Endothelial cell of umbilical vein (primary cell): ENCODE measurements at regions not wholly inside any gene's neighbourhood (a gene's known extent, or its start where the extent isn't known, plus 50 kb on each side); places are given as distances from the start of the nearest gene placed in this dataset.

Experiments
- BruUV-seq: library from RNA; stranded (reverse); fragments of 400-500 nt; replicated peaks from 2 replicates; lab custom pipeline; 2021; lab: Mats Ljungman, UMichigan
- CTCF ChIA-PET: fragments of 300-600, 350-600 bp; sonication (Branson Sonifier 250); formaldehyde crosslinking; loops from one replicate; lab custom pipeline; 2021; ENCODE audit warnings: antibody characterized with exemption, inconsistent platforms; lab: Charles Lee
- POLR2A ChIA-PET: fragments of 300-600, 350-600 bp; sonication (Branson Sonifier 250); formaldehyde crosslinking; loops from one replicate; lab custom pipeline; 2021; ENCODE audit warnings: antibody characterized with exemption, inconsistent platforms; lab: Charles Lee
- DNase-seq: peaks from one replicate; pipeline ENCODE4 v3.0.0-alpha.2; 2011; ENCODE audit warnings: low read depth, low spot score
- FAIRE-seq: peaks from 2 replicates; lab custom pipeline; 2011; peaks lifted over from hg19 to GRCh38; lab: Jason Lieb, UNC
- H2AFZ ChIP-seq: 2 replicates; pipeline ENCODE4 v1.6.0; 2012; ENCODE audit warnings: low read depth, low read length, control low read depth, inconsistent platforms
- H3K27ac ChIP-seq: 2 replicates; pipeline ENCODE4 v1.5.1; 2011; ENCODE audit warnings: low read depth, mild to moderate bottlenecking, control low read depth, low read length, moderate library complexity; ENCODE audit not compliant: insufficient read depth
- H3K27me3 ChIP-seq, 2 experiments: 2 replicates each; pipeline versions ENCODE4 v1.6.0 to v1.6.1; 2011; ENCODE audit warnings: low read length in 2 of 2, mixed read lengths in 1 of 2; ENCODE audit not compliant: control insufficient read depth in 2 of 2, insufficient read depth in 2 of 2
- H3K36me3 ChIP-seq, 2 experiments: 2 replicates in 1 of 2; 3 replicates in 1 of 2; pipeline ENCODE4 v1.5.1; 2011; ENCODE audit warnings: low read length in 2 of 2, mild to moderate bottlenecking in 1 of 2, moderate library complexity in 1 of 2; ENCODE audit not compliant: control insufficient read depth in 2 of 2, insufficient read depth in 2 of 2; ENCODE audit errors: extremely low read depth in 1 of 2
- H3K4me1 ChIP-seq: 3 replicates; pipeline ENCODE4 v1.5.1; 2011; ENCODE audit warnings: mild to moderate bottlenecking, low read length; ENCODE audit not compliant: control insufficient read depth, insufficient read depth; ENCODE audit errors: extremely low read depth
- H3K4me2 ChIP-seq: 2 replicates; pipeline ENCODE4 v1.6.1; 2011; ENCODE audit warnings: low read length, control low read depth, mixed read lengths; ENCODE audit not compliant: insufficient read depth
- H3K4me3 ChIP-seq, 3 experiments: fragments of 200-600 bp in 1 of 3; sonication (generic), shearing (Covaris generic) in 1 of 3; replicated peaks in 1 of 3; 2 replicates each; pipeline ENCODE4 v1.5.1; 2011 to 2016; ENCODE audit warnings: control low read depth in 3 of 3, low read length in 3 of 3, mild to moderate bottlenecking in 2 of 3, inconsistent platforms in 1 of 3, low read depth in 1 of 3, moderate library complexity in 1 of 3; ENCODE audit not compliant: insufficient read depth in 1 of 3
- H3K79me2 ChIP-seq: 2 replicates; pipeline ENCODE4 v1.6.0; 2012; ENCODE audit warnings: low read length, inconsistent platforms; ENCODE audit not compliant: control insufficient read depth, insufficient read depth
- H3K9ac ChIP-seq: replicated peaks from 2 replicates; pipeline ENCODE3; 2011; ENCODE audit warnings: low read length, control low read depth; ENCODE audit not compliant: insufficient read depth; ENCODE audit errors: extremely low read depth
- H3K9me1 ChIP-seq: replicated peaks from 3 replicates; pipeline ENCODE4 v1.6.0; 2011; ENCODE audit warnings: mild to moderate bottlenecking, low read length; ENCODE audit not compliant: control insufficient read depth, insufficient read depth; ENCODE audit errors: extremely low read depth
- H3K9me3 ChIP-seq: replicated peaks from 2 replicates; pipeline ENCODE4 v1.5.1; 2012; ENCODE audit warnings: low read length, inconsistent platforms; ENCODE audit not compliant: control insufficient read depth, insufficient read depth
- H4K20me1 ChIP-seq: replicated peaks from 2 replicates; pipeline ENCODE3; 2011; ENCODE audit warnings: mild to moderate bottlenecking, low read length; ENCODE audit not compliant: control insufficient read depth, insufficient read depth; ENCODE audit errors: extremely low read depth
- CTCF ChIP-seq, 2 donors: IDR thresholded peaks; 1 replicate in 1 of 2; 2 replicates in 1 of 2; pipeline ENCODE4 v1.5.1; 2011; ENCODE audit warnings: low read length in 2 of 2, mild to moderate bottlenecking in 2 of 2, moderate library complexity in 2 of 2, control low read depth in 1 of 2, inconsistent platforms in 1 of 2, low read depth in 1 of 2; ENCODE audit not compliant: insufficient read depth in 1 of 2; ENCODE audit errors: extremely low read depth in 1 of 2
- EZH2 ChIP-seq: IDR thresholded peaks from 2 replicates; pipeline ENCODE4 v1.6.1; 2012; ENCODE audit warnings: borderline replicate concordance, low read depth, mild to moderate bottlenecking, moderate library complexity, low read length, inconsistent platforms; ENCODE audit not compliant: severe bottlenecking
- FOS ChIP-seq: IDR thresholded peaks from 2 replicates; pipeline ENCODE4 v1.6.1; 2011; ENCODE audit warnings: mild to moderate bottlenecking, low read length, moderate library complexity, borderline replicate concordance; ENCODE audit not compliant: insufficient read depth
- GATA2 ChIP-seq: IDR thresholded peaks from 2 replicates; pipeline ENCODE4 v1.7.0; 2011; ENCODE audit warnings: low read depth, mild to moderate bottlenecking, moderate library complexity, mixed read lengths, low read length; ENCODE audit not compliant: insufficient read length, insufficient read depth
- JUN ChIP-seq: IDR thresholded peaks from 2 replicates; pipeline ENCODE4 v1.6.1; 2011; ENCODE audit warnings: borderline replicate concordance, low read depth; ENCODE audit not compliant: insufficient read length, insufficient read depth
- MAX ChIP-seq: IDR thresholded peaks from 2 replicates; pipeline ENCODE4 v1.6.1; 2011; ENCODE audit not compliant: insufficient read depth, insufficient read length
- MYC ChIP-seq: IDR thresholded peaks from one replicate; pipeline ENCODE4 v1.6.1; 2011; ENCODE audit warnings: mild to moderate bottlenecking, low read depth, low read length
- POLR2A ChIP-seq: IDR thresholded peaks from 2 replicates; pipeline ENCODE4 v1.6.1; 2012; ENCODE audit warnings: low read depth, mild to moderate bottlenecking, control low read depth, low read length
- POLR2AphosphoS5 ChIP-seq: IDR thresholded peaks from 2 replicates; pipeline ENCODE4 v1.6.1; 2012; ENCODE audit warnings: low read depth, mild to moderate bottlenecking, control low read depth, low read length, moderate library complexity; ENCODE audit not compliant: insufficient read depth
- dilution Hi-C: fragments of 300-500 bp; cut with MboI; formaldehyde crosslinking; loops from one replicate; pipeline ENCODE4 v1.15.0; 2019; ENCODE audit warnings: low sequenced_read_pairs; ENCODE audit not compliant: extremely low pct_ligation_motif_present
- intact Hi-C: fragments of 100-400 bp; cut with micrococcal nuclease; formaldehyde crosslinking; loops from one replicate; pipeline ENCODE4 v1.10.0; 2022

- CTCF ChIA-PET = no interaction called here
- Histone ChIP-seq H3K4me3 (no peak overlapping the region), H3K27me3 (no peaks in the 10 kb centered on the region), H3K9ac (no peak overlapping the region), H3K79me2 (no peaks in the 10 kb centered on the region), H3K36me3 (no peaks in the 10 kb centered on the region), H3K27ac (no peak overlapping the region), H2AFZ (no peak overlapping the region), H3K9me3 (peaks cover 5% of the 10 kb centered on the region), H4K20me1 (no peaks in the 10 kb centered on the region), H3K4me2 (no peak overlapping the region), H3K9me1 (no peaks in the 10 kb centered on the region), H3K4me1 (no peaks in the 10 kb centered on the region)
- DNase-seq (no peak), FAIRE-seq (no peak)
- intact Hi-C loops = no loop called here
- no TSS peak for BruUV-seq
- POLR2A ChIA-PET = no interaction called here
- dilution Hi-C loops = no loop called here
- TF ChIP-seq CTCF (IDR thresholded peaks at IDR 0.05; ENCODE audit: extremely low read depth in 1 of 2, insufficient read depth in 1 of 2, low read depth in 1 of 2, low read length in 2 of 2) = no peak
- no peak for TF ChIP-seq JUN
- no peak for TF ChIP-seq POLR2AphosphoS5
- TF ChIP-seq MYC = no peak
- TF ChIP-seq MAX = no peak
- TF ChIP-seq FOS = no peak
- no peak for TF ChIP-seq EZH2
- no peak for TF ChIP-seq GATA2
- TF ChIP-seq POLR2A = no peak
Measured at GRCh38 chr14:40523123-40523522, 1083.6 kb upstream of the LRFN5 start.
